Effector memory CD8-positive, alpha-beta T cell (primary cell): ENCODE measurements at regions not wholly inside any gene's neighbourhood (a gene's known extent, or its start where the extent isn't known, plus 50 kb on each side); places are given as distances from the start of the nearest gene placed in this dataset.
"Not testable (repeated sequence)": the region's sequence is repeated elsewhere in the genome, so short reads cannot be mapped to it uniquely, and the experiment has no call there.

ENCODE experiments used
- ATAC-seq: fragments of 150-1000 bp; cut with Tn5 transposase; replicated peaks from 2 replicates; pipeline ENCODE4 v1.10.0; 2021; ENCODE audit warnings: mild to moderate bottlenecking, moderate library complexity
- DNase-seq, 3 experiments: peaks; one replicate each; pipeline ENCODE4 v3.0.0; 2021
- H3K27ac Mint-ChIP-seq, 2 donors: one replicate each; pipeline ENCODE4 v1.8.0; 2022; ENCODE audit warnings: mild to moderate bottlenecking in 2 of 2, mixed read lengths in 2 of 2, moderate library complexity in 2 of 2
- H3K27me3 Mint-ChIP-seq, 2 donors: one replicate each; pipeline ENCODE4 v1.8.0; 2022; ENCODE audit warnings: mixed read lengths in 2 of 2
- H3K36me3 Mint-ChIP-seq: one replicate; pipeline ENCODE4 v1.8.0; 2022; ENCODE audit warnings: mild to moderate bottlenecking, moderate library complexity, mixed read lengths; ENCODE audit not compliant: insufficient read depth
- H3K4me1 Mint-ChIP-seq, 2 donors: one replicate each; pipeline ENCODE4 v1.8.0; 2022; ENCODE audit warnings: low read depth in 2 of 2, mixed read lengths in 2 of 2
- H3K4me3 Mint-ChIP-seq, 2 donors: one replicate each; pipeline ENCODE4 v1.8.0; 2022; ENCODE audit warnings: mild to moderate bottlenecking in 2 of 2, mixed read lengths in 2 of 2, moderate library complexity in 2 of 2
- H3K9me3 Mint-ChIP-seq, 2 donors: one replicate each; pipeline ENCODE4 v1.8.0; 2022; ENCODE audit warnings: mixed read lengths in 2 of 2

GRCh38 chr5:92207151-92207550, 824.0 kb upstream of the ARRDC3 start:
- no peaks in the 10 kb centered on the region for H3K36me3 Mint-ChIP-seq

GRCh38 chr5:92206681-92207080, 823.6 kb upstream of the ARRDC3 start:
- Mint-ChIP-seq H3K9me3 (peaks cover 4 to 13% of the 10 kb centered on the region in 2 donors), H3K36me3 (no peaks in the 10 kb centered on the region), H3K27ac (no peak overlapping the region), H3K4me3 (no peak overlapping the region), H3K27me3 (no peaks in the 10 kb centered on the region), H3K4me1 (no peaks in the 10 kb centered on the region)
- DNase-seq = no peak
- ATAC-seq = no peak

More at GRCh38 chr5:92207151-92207550, 824.0 kb upstream of the ARRDC3 start:
- Mint-ChIP-seq H3K4me1 (no peaks in the 10 kb centered on the region), H3K9me3 (peaks cover 4 to 13% of the 10 kb centered on the region in 2 donors), H3K27me3 (no peaks in the 10 kb centered on the region), H3K4me3 (no peak overlapping the region), H3K27ac (no peak overlapping the region)
- DNase-seq (no peak), ATAC-seq (no peak)

- H3K4me3 Mint-ChIP-seq, H3K9me3 Mint-ChIP-seq, H3K36me3 Mint-ChIP-seq, H3K27ac Mint-ChIP-seq, ATAC-seq, H3K4me1 Mint-ChIP-seq, DNase-seq, H3K27me3 Mint-ChIP-seq: not testable (repeated sequence)
Observed at GRCh38 chr5:92199035-92199434, 815.9 kb upstream of the ARRDC3 start.

GRCh38 chr5:92181656-92182055, 798.5 kb upstream of the ARRDC3 start:
- no peaks in the 10 kb centered on the region for H3K4me1 Mint-ChIP-seq

GRCh38 chr5:92180391-92180790, 797.3 kb upstream of the ARRDC3 start:
- Mint-ChIP-seq H3K4me1 (no peaks in the 10 kb centered on the region), H3K4me3 (no peak overlapping the region), H3K9me3 (peaks cover 0 to 2% of the 10 kb centered on the region in 2 donors), H3K27me3 (no peaks in the 10 kb centered on the region), H3K36me3 (no peaks in the 10 kb centered on the region), H3K27ac (no peak overlapping the region)
- DNase-seq = no peak
- ATAC-seq = no peak

More at GRCh38 chr5:92181656-92182055, 798.5 kb upstream of the ARRDC3 start:
- peaks cover 0 to 2% of the 10 kb centered on the region in 2 donors for H3K9me3 Mint-ChIP-seq
- no peak for DNase-seq
- no peaks in the 10 kb centered on the region for H3K36me3 Mint-ChIP-seq
- no peak overlapping the region for H3K27ac Mint-ChIP-seq
- ATAC-seq = no peak
- no peak overlapping the region for H3K4me3 Mint-ChIP-seq
- H3K27me3 Mint-ChIP-seq = no peaks in the 10 kb centered on the region

- ATAC-seq = no peak
- Mint-ChIP-seq H3K9me3 (peaks cover 0 to 2% of the 10 kb centered on the region in 2 donors), H3K36me3 (no peaks in the 10 kb centered on the region), H3K4me1 (no peaks in the 10 kb centered on the region), H3K4me3 (no peak overlapping the region), H3K27ac (no peak overlapping the region), H3K27me3 (no peaks in the 10 kb centered on the region)
- no peak for DNase-seq
Observed at GRCh38 chr5:92179651-92180050, 796.5 kb upstream of the ARRDC3 start.

- Mint-ChIP-seq H3K36me3 (no peaks in the 10 kb centered on the region), H3K27ac (no peak overlapping the region), H3K4me1 (no peaks in the 10 kb centered on the region), H3K4me3 (no peak overlapping the region), H3K27me3 (no peaks in the 10 kb centered on the region), H3K9me3 (no peaks in the 10 kb centered on the region)
- ATAC-seq = no peak
- DNase-seq = no peak
Observed at GRCh38 chr5:92177926-92178487, 794.9 kb upstream of the ARRDC3 start.

GRCh38 chr5:92163906-92164305, 780.8 kb upstream of the ARRDC3 start:
- Mint-ChIP-seq H3K27me3 (no peaks in the 10 kb centered on the region), H3K4me3 (no peak overlapping the region), H3K4me1 (no peaks in the 10 kb centered on the region), H3K36me3 (no peaks in the 10 kb centered on the region), H3K9me3 (peaks cover 7 to 10% of the 10 kb centered on the region in 2 donors), H3K27ac (no peak overlapping the region)
- no peak for DNase-seq
- no peak for ATAC-seq

- no peaks in the 10 kb centered on the region for H3K36me3 Mint-ChIP-seq
- no peaks in the 10 kb centered on the region for H3K4me1 Mint-ChIP-seq
- peaks cover 0 to 4% of the 10 kb centered on the region in 2 donors for H3K9me3 Mint-ChIP-seq
- H3K27ac Mint-ChIP-seq = no peak overlapping the region
- ATAC-seq (no peak), DNase-seq (no peak)
- H3K4me3 Mint-ChIP-seq = no peak overlapping the region
- H3K27me3 Mint-ChIP-seq = no peaks in the 10 kb centered on the region
Observed at GRCh38 chr5:92147798-92148197, 764.7 kb upstream of the ARRDC3 start.

- ATAC-seq (no peak), DNase-seq (no peak)
- Mint-ChIP-seq H3K9me3 (peaks cover 0 to 6% of the 10 kb centered on the region in 2 donors), H3K4me3 (no peak overlapping the region), H3K27me3 (no peaks in the 10 kb centered on the region), H3K27ac (no peak overlapping the region), H3K4me1 (no peaks in the 10 kb centered on the region), H3K36me3 (no peaks in the 10 kb centered on the region)
Observed at GRCh38 chr5:92147266-92147665, 764.1 kb upstream of the ARRDC3 start.

- Mint-ChIP-seq H3K4me3 (no peak overlapping the region), H3K9me3 (peaks cover 4 to 6% of the 10 kb centered on the region in 2 donors), H3K27ac (no peak overlapping the region), H3K4me1 (no peaks in the 10 kb centered on the region), H3K27me3 (no peaks in the 10 kb centered on the region), H3K36me3 (no peaks in the 10 kb centered on the region)
- DNase-seq = no peak
- ATAC-seq = no peak
Observed at GRCh38 chr5:92145852-92146251, 762.7 kb upstream of the ARRDC3 start.

- Mint-ChIP-seq H3K4me1 (no peaks in the 10 kb centered on the region), H3K4me3 (no peak overlapping the region), H3K27me3 (no peaks in the 10 kb centered on the region), H3K27ac (no peak overlapping the region), H3K9me3 (peaks cover 6 to 15% of the 10 kb centered on the region in 2 donors), H3K36me3 (no peaks in the 10 kb centered on the region)
- DNase-seq = no peak
- no peak for ATAC-seq
Observed at GRCh38 chr5:92144824-92145223, 761.7 kb upstream of the ARRDC3 start.

- not testable (repeated sequence) for ATAC-seq, DNase-seq, H3K27me3 Mint-ChIP-seq, H3K9me3 Mint-ChIP-seq, H3K36me3 Mint-ChIP-seq, H3K4me3 Mint-ChIP-seq, H3K4me1 Mint-ChIP-seq, H3K27ac Mint-ChIP-seq
Observed at GRCh38 chr5:92132294-92132908, 749.3 kb upstream of the ARRDC3 start.

GRCh38 chr5:92126182-92126581, 743.1 kb upstream of the ARRDC3 start:
- peaks cover 0 to 3% of the 10 kb centered on the region in 2 donors for H3K9me3 Mint-ChIP-seq
- DNase-seq = no peak
- H3K27me3 Mint-ChIP-seq = no peaks in the 10 kb centered on the region
- H3K36me3 Mint-ChIP-seq = no peaks in the 10 kb centered on the region
- no peaks in the 10 kb centered on the region for H3K4me1 Mint-ChIP-seq
- H3K4me3 Mint-ChIP-seq = no peak overlapping the region
- no peak overlapping the region for H3K27ac Mint-ChIP-seq
- ATAC-seq = no peak
